ENCODE measurements at regions not wholly inside any gene's neighbourhood (a gene's known extent, or its start where the extent isn't known, plus 50 kb on each side); places are given as distances from the start of the nearest gene placed in this dataset.

DNA sequence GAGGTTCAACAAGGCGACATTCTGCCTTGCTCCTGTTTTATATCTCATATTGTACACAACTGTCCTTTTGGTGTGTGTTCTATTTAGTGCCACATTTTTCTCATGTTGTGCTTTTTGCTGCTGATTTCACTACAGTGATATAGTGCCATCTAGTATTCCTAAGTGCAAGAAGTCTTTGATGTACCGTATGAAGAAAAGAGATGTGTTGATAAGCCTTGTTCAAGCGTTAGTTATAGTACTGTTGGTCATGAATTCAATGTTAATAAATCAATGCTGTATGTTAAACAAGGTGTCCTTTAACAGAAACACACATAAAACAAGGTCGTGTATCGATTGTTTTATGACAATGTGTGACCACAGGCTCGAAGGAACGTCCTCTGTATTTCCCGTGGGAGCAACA, 939.4 kb downstream of the GATA3 start:
- TF ChIP-seq, protein P1, sequence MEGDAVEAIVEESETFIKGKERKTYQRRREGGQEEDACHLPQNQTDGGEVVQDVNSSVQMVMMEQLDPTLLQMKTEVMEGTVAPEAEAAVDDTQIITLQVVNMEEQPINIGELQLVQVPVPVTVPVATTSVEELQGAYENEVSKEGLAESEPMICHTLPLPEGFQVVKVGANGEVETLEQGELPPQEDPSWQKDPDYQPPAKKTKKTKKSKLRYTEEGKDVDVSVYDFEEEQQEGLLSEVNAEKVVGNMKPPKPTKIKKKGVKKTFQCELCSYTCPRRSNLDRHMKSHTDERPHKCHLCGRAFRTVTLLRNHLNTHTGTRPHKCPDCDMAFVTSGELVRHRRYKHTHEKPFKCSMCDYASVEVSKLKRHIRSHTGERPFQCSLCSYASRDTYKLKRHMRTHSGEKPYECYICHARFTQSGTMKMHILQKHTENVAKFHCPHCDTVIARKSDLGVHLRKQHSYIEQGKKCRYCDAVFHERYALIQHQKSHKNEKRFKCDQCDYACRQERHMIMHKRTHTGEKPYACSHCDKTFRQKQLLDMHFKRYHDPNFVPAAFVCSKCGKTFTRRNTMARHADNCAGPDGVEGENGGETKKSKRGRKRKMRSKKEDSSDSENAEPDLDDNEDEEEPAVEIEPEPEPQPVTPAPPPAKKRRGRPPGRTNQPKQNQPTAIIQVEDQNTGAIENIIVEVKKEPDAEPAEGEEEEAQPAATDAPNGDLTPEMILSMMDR (IDR thresholded peaks at IDR 0.05) = no peak
- TF ChIP-seq EZH2 (IDR thresholded peaks at IDR 0.05) = no peak

Data from neural progenitor cell (in vitro differentiated cells).